GM18502 (cell line): ENCODE measurements at regions not wholly inside any gene's neighbourhood (a gene's known extent, or its start where the extent isn't known, plus 50 kb on each side); places are given as distances from the start of the nearest gene placed in this dataset.
"Not testable (repeated sequence)": the region's sequence is repeated elsewhere in the genome, so short reads cannot be mapped to it uniquely, and the experiment has no call there.

Experiments
- ATAC-seq: cut with Tn5 transposase; IDR thresholded peaks from one replicate; pipeline ENCODE4 v1.9.1; 2021; ENCODE audit warnings: mild to moderate bottlenecking; ENCODE audit not compliant: unreplicated experiment, poor library complexity

- no peak for ATAC-seq
Observed at GRCh38 chr3:166844329-166844728, 535.8 kb downstream of the ZBBX start.

GRCh38 chr3:166842784-166843183, 537.3 kb downstream of the ZBBX start:
- ATAC-seq = not testable (repeated sequence)

GRCh38 chr3:166837535-166837934, 542.6 kb downstream of the ZBBX start:
- peak; percentile 63 for ATAC-seq

GRCh38 chr3:166836836-166837235, 543.3 kb downstream of the ZBBX start:
- no peak for ATAC-seq

GRCh38 chr3:166829896-166830295, 550.2 kb downstream of the ZBBX start:
- ATAC-seq = no peak

- no peak for ATAC-seq
Observed at GRCh38 chr3:166818464-166818863, 561.6 kb downstream of the ZBBX start.

GRCh38 chr3:166817269-166817668, 562.8 kb downstream of the ZBBX start:
- ATAC-seq = not testable (repeated sequence)

GRCh38 chr3:166810741-166811445, 569.2 kb downstream of the ZBBX start:
- ATAC-seq = no peak

GRCh38 chr3:166809520-166809919, 570.6 kb downstream of the ZBBX start:
- no peak for ATAC-seq

- ATAC-seq = no peak
Observed at GRCh38 chr3:166788936-166789335, 591.2 kb downstream of the ZBBX start.

GRCh38 chr3:166785876-166786275, 594.2 kb downstream of the ZBBX start:
- ATAC-seq = no peak

- no peak for ATAC-seq
Observed at GRCh38 chr3:166783206-166783605, 596.9 kb downstream of the ZBBX start.

- ATAC-seq = no peak
Observed at GRCh38 chr3:166764698-166765318, 615.3 kb downstream of the ZBBX start.

- ATAC-seq = no peak
Observed at GRCh38 chr3:166759736-166760513, 620.2 kb downstream of the ZBBX start.

GRCh38 chr3:166752214-166752613, 627.9 kb downstream of the ZBBX start:
- ATAC-seq = no peak

- ATAC-seq = no peak
Observed at GRCh38 chr3:166743481-166744134, 636.5 kb downstream of the ZBBX start.

- ATAC-seq = no peak
Observed at GRCh38 chr3:166734734-166735133, 645.4 kb downstream of the ZBBX start.

- no peak for ATAC-seq
Observed at GRCh38 chr3:166731701-166732100, 648.4 kb downstream of the ZBBX start.

GRCh38 chr3:166721466-166721865, 658.6 kb downstream of the ZBBX start:
- ATAC-seq = no peak

- ATAC-seq = no peak
Observed at GRCh38 chr3:166714206-166714605, 665.9 kb downstream of the ZBBX start.

GRCh38 chr3:166713787-166714186, 666.3 kb downstream of the ZBBX start:
- ATAC-seq = no peak
